ENCODE measurements at regions not wholly inside any gene's neighbourhood (a gene's known extent, or its start where the extent isn't known, plus 50 kb on each side); places are given as distances from the start of the nearest gene placed in this dataset.

DNA sequence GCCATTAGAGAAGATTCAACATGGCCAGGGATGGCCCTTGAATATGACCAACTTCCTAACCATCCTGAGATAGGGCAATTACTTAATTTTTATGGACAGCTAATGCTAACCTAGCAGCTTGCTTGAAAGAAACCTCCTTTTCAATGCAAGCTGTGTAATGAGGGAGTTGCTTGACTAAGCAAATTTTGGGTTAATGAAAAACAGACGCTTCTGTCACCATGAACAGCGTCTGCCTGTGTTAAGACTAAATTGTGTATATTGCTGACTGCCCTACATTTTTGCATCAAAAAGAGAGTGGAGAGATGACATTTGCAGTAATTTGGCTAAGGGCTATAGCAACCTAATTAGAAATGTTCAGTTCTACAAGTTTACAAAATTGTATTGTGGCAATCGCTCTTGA is 319.2 kb upstream of the LRATD1 start:
- no peak for DNase-seq

DNA sequence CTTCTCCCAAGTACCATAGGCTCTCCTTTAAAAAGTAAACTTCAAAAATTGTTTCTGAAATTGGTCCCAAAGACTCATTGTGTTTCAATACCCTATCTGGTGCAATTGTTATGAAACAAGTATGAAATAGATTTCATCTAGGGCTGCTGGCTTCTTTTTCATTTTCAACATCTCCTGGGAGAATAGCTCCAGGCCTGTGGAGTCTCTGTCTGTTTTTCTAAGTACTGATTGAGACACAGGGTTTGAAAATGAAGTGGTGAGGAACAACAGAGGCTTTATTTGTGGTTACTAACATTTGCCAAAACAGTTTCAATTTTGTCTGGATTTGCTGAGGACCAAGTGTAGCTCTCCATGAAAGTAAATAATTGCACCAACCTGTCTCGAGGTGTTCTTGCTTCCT is 315.9 kb upstream of the LRATD1 start:
- DNase-seq: no peak

DNA sequence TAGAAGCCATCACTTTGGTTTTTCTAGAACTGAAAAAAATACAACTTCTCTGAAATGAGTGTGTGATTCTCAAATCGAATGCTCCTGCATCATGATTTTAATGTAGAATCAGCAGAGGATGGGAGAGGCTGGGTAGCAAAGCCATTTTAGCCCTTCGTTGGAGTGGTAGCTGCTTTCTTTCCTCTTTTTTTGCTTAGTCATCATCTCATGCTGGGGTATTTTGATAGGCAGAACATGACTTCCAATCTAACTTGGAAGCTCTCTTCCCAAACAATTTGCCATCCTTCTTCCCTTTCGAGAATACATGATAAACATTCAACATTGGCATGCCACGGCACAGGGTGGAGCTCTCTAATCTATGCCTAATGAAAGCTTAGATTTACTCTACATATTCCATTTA is 311.2 kb upstream of the LRATD1 start:
- DNase-seq: no peak

DNA sequence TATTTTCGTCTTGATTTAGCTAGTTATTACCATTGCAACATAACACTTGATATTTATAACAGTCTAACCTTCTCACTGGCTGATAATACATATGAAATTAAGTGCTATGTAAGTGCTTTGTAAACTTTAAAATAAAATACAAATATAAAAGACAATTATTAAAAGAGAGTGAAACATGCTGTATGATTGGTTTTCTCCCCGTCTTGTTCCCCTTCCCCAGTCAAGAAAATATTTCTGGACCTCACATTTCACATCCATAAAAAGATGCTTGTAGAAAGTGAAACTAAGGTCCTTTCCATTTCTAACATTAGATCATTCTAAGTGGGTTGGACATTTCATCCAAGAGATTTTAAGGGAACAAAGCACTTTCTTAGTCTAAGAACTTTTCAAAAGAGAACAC is 310.2 kb upstream of the LRATD1 start:
- DNase-seq: no peak

DNA sequence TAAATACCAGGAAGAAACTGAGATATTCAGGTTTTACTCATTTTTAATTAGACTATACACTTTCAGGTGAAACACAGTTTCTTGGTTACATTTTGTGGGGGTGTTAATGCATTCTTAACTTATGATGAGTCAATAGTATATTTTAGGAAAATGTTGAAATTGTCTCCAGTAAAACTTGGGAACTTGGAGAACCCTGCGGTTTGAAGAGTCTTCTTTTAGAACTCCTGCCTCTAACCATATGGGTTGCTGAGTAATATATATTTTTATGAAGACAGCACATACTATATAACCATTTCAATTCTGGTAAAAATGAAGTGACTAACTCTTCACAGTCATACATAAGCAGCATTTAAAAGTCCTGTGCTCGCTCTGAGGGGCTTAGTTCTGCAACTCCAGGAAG is 308.2 kb upstream of the LRATD1 start:
- DNase-seq: no peak

DNA sequence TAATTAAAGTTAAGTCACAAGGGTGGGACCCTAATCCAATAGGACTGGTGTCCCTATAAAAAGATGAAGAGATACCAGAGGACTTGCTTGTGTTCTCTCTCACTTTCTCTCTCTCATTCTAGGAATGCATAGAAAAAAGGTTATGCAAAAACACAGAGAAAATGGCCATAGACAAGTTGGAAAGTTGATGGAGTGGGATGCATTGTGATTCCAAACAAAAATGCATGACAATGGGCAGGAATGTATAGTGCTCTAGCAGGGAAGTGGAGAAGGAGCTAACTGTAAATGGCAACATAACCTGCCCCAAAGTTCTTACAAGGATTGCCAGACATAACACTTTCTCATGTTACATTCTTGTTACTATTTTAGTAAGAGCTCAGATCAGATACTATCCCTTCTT is 301.6 kb upstream of the LRATD1 start:
- DNase-seq: no peak

DNA sequence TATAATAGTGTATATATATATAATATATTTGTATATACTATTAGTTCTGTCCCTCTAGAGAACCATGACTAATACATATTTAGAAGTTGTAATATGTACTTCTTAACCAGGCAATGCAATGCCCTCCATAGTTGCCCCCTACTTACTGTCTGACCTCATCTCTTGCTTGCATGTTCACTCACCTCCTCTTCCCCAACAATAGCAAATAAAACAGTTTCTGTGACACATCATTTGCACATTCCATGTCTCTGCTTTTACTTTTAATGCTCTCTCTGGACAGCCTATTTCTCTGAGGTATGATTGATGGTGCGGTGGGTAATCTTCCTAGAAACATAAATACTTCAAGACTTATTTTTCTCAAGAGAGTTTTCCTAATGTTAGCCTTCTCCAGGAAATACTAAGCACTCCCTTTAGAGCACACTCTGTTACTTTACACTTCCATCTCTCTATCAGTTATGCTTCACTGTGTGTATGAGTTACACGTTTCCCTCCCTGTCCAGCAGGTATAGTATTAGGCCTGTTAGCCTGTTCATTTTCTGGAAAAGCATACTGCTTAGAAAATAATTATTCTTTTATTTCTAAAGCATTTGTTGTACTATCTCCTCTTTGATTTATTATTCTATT is 295.6 kb upstream of the LRATD1 start:
- no peak for DNase-seq

DNA sequence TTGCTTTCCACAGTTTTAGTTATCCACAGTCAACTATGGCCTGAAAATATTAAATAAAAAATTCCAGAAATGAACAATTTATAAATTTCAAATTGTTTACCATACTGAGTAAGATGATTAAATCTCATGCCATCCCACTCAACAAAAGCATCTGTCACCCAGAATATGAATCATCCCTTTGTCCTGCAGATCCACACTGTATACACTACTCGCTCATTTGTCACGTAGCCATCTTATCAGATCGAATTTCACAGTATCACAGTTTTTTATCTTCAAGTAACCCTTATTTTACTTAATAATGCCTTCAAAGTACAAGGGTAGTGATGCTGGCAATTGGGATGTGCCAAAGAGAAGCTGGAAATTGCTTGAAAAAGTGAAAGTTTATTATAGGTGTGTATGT is 291.8 kb upstream of the LRATD1 start:
- DNase-seq: no peak

DNA sequence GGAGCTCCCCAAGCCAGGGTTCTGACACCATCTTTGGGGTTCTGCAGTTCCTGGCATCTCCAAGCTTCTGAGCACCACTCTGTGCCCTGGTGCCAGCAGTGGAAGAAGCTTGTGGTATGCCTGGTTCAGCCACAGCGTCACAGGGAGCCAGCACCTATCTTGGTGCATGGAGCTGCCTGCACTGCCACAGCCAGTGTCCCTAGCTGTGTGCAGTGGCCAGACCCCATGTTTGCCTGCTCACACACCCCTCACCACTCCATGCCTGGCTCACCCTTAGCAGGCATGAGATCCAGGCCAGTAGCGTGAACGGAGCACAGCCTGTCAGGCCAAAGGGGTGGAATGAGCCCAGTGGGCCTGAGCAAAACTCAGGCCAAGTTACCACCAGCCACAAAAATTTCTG is 290.2 kb upstream of the LRATD1 start:
- DNase-seq: no peak

DNA sequence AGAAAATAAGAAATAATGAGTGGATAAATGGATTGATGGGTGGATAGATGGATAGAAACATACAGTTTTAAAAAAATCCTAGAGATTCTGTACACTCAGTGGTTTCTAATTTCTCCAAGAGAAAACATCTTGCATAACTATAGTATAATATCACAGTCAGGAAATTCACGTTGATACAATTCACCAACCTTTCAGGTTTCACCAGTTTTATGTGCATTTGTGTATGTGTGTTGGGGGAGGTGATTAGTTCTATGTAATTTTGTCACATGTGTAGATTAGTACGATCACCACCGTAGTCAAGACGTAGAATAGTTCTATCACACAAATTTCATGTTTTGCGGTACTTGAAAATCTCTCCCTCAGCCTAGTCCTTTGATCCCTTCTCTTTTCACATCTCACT is 288.2 kb upstream of the LRATD1 start:
- no peak for DNase-seq

DNA sequence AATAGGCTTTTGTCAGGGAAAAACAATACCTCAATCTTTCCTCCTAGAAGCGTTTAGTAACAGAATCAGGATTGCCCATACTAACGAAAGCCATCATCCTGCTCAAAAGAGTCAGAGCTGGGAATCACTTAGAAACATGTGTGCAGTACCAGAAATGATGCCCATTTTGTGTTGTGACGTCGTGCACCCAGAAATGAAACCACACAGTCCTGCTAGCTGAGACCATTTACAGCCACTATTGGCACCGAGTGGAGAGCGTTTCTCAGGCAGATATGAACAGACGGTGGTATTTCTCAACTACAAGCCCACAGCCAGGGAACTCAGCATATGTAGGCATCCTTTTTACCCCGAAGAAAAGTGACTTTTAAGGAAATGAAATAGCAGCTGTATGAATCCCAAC is 284.3 kb upstream of the LRATD1 start:
- DNase-seq: no peak

DNA sequence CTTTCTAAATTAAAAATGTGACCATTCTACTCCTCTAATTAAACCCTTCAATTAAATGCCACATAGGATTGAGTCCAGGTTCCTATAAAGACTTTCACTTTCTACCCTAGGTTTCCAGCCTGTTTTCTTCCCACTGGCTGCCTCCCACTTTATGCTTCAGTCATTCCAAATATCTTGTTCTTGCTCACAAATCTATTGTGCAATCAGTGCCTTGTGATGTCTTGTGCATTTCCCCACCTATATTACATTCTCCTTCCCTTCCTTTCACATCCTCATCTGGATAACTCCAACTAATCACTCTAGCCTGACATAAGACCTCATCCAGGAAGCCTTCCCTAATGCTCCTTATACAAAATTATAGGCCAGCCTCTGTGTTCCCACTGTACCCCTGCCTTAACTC is 281.7 kb upstream of the LRATD1 start:
- DNase-seq: no peak

DNA sequence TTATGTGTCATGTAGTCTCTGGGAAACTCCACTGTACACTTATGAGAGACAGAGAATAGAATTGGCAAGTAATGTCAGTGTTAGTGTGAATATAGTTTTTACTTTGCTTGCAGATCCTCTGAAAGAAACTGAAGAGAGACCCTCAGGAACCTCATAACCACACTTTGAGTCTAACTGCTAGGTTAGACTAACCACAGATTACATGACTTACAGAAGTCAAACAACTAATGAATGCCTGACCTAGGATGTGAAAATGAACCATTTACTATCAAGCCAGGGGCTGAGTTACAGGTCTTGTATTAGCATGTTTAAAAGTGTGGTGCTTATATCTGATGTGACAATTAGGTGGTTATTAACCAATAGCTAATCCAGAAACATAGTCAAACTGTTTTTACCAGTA is 280.4 kb upstream of the LRATD1 start:
- no peak for DNase-seq

DNA sequence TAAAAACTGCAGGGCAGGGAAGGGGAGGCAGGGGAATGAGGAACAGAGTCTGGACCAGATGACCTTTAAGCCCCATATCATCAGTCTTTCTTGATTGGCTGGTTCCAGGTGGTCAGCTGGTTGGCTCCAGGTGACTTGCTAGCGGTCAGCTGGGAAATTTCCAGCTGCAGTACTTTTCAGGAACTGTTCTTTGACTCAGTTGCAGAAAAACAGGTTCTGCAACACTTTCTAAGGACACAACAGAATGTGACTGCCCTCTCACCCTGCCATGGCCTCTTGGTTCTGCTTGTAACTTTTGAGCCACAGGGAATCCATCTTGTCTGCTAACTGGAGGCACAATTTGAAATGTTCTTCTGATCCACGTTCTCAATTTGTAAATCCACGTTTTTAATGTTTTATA is 278.3 kb upstream of the LRATD1 start:
- no peak for DNase-seq

DNA sequence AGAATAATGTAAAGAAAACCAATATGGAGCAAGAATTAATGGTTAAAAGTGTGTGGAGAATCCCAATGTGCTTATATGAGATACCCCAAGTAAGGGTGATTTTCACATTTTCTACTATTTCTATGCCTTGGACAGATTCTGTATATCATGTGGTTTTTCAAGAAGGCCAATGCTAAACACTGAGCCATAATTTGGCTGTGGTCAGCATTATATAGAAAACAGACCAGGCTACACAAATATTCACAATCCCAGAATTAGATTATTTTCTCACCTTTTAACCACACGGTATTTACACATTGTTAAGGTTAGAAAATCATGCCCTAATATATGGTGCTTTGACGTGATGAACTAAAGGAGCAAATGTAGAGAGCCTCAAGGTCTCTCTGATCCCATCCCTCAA is 277.4 kb upstream of the LRATD1 start:
- no peak for DNase-seq

DNA sequence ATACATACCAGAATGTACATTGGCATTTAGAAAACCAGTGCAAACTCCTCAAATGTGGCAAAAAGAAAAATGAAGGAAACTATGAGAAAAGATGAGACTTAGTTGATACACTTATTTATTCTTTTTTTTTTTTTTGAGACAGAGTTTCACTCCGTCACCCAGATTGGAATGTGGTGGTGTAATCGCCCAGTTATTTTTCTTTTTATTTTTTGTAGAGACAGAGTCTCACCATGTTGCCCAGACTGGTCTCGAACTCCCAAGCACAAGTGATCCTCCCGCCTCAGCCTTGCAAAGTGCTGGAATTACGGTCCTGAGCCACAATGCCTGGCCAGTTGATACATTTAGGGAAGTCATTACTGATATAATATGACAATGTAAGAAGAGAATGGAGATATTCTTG is 274.2 kb upstream of the LRATD1 start:
- DNase-seq: no peak

DNA sequence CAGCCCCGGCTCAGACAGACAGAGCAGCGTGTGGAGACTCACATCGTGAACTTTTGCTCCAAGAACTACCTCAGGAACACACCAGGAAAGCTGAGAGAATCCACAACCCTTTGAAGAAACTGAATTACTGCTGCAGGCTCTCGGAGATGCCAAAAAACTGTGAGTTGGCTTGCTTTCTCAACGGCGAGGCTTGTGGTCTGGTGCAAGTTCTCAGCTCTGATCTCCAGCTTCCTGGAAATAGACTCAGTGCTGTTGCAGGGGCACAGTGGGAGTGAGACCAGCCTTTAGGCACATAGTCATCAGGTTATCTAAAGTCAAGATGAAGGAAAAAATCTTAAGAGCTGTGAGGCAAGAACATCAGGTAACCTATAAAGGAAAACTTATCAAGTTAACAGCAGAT is 273.7 kb upstream of the LRATD1 start:
- no peak for DNase-seq

DNA sequence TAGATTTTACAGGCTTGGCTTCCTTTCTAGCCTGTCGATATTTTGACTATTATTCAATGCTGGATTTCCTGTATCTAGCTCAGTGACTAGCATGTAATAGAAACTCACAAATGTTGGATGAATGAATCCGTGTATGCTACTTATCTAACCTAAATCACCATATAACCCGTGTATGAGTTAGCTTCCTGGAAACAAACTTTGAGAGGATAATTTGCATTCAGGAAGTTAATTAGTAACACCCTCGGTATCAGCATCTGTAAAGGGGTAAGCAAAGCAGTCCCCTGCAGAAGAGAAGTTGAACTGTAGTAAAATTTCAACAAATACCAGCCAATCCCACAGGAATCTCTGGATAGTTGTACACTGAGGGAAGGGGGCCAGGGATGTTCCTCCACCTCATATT is 269.4 kb upstream of the LRATD1 start:
- no peak for DNase-seq

DNA sequence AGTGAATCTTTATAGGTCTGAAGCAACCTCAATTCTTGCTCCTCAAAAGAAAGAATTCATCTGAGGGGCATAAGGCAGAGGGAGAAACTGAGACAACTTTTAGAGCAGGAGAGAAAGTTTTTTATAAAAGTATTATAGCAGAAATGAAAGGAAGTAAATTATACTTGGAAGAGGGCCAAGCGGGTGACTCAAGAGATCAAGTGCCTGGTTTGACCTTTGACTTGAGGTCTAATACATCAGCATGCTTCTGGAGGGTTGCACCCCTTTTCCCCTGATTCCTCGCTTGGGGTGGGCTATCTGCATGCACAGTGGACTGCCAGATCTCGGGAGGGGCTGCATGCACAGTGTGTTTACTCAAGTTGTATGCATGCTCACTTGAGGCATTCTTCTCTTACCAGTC is 268.5 kb upstream of the LRATD1 start:
- DNase-seq: no peak

DNA sequence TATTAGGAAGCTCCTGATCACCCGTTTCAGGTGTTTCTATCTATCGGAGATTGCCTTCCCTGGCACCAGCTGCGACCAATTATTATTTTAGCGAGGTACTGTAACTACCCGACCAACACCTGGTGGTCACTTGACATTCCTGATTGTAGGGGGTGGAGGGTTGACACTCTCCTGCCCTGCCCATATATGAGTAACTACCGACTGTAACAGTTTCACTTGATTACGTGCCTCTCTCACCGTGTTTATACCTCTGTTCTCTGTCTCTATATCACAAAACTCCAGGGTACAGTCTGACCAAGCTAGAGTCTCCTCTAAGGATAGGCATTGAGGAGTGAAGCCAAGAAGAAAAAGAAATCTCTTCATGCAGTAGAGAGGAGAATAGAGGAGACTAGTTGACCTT is 268.0 kb upstream of the LRATD1 start:
- DNase-seq: no peak

DNA sequence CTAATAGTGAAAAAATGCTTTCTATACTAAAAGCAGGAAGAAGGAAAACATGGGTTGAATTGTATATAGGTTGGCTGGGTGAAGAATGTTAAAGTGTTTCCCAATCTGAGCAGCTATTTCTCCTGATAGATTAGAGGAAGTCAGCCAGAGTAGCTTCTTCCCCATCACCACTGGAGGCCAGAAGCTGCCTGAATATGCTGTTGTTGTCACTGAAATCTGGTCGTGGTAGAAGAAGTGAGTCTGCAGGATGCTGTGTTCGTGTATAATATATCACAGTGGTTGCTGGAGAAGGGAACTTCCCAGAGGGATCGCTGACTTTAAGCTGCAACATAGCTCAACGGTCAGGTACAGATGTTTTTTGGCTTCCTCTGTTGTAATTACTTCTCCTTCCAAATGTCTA is 247.5 kb upstream of the LRATD1 start:
- DNase-seq: no peak

DNA sequence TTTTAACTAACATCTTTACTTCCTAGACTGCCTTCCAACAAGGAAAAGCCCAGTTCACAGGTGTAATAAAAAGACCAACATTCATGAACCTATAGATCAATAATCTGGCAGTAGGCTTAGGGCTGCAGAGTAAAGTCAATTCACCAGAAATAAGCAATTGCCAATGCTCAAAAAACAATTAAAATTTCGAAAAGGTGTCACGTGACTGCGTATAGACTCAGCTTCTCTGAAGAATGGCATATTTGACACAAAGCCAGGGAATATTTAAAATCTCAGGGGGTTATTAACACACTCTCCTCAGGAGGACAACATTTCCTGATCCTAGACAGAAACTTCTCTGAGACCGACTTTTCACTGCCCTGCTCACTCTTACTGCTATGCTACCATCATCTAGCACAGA is 245.2 kb upstream of the LRATD1 start:
- no peak for DNase-seq

DNA sequence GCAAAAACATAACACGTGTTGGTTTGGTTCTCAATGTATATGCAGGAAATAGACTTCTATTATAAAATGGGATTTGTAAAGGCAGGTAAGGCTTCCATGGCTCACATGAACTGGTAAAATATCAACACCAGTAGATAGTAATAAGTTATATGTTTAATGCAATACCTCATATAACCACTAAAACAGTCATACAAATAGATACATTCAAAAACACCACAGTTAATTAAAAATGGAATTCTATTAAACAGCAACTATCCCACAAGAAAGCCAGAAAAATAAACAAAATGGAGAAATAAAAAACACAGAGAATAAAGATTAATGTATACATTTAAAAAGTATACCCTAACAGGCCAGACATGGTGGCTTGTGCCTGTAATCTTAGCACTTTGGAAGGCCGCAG is 243.8 kb upstream of the LRATD1 start:
- no peak for DNase-seq

DNA sequence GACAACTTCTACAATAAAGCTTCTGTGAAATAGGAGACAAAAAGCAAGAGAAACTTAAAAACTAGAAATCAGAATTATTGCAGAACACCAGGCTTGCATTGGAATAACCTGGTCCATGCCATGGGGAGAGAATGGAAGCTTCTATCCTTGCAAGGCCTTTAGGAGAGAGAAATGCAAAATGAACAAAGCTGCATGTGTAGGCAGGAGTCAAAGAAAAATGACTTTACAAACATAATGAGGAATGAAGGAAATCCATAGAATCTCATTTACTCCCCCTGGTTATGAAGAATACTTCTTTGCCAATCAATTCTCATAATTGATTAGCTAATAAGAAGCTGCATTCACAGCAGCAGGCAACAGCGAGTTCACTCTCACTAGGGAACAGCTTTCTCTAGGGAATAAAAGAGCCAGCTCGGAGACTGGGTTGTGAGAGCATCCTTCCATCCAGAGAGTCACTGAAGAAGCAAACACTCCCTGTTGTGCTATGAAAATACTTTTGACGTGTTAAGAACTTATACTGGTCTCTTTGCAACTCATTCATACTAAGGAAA is 235.9 kb upstream of the LRATD1 start:
- DNase-seq: no peak

DNA sequence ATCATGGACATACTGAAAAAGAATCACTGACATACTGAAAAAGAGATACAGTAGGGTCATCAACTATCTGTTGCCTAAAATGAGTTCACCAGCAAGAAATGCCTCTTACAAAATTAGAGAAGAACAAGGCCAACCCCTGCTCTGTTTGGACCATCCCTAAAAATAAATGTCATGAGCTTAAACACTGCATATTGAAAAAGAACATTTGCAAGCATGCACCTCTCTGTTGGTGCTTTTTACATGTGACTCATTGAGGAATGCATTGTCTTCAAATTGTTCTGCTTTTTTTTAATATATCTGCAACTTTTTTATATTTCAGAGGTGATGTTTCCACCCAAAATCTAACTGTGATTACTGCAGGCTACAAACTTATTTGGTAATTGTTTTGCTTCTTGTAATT is 233.9 kb upstream of the LRATD1 start:
- no peak for DNase-seq

DNA sequence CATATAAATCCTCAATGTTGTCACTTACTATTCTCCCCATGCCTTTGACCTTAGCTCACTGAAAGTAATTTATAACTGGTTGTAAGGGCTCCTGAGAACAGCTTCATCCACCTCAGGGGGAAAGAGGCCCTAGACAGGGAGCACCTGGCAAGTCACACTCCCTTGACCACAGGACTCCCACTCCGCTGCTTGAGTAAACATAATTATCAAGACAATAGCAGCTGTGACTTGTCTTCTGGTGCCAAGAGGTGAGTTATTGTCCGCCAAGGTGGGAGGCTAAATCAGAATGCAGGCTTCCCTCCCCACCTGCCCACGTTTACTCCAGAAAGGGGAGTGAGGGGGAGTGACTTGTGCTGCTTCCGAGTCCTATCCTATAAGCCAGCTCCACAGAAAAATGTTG is 230.6 kb upstream of the LRATD1 start:
- DNase-seq: no peak
